Fibroblast of lung (primary cell): ENCODE measurements at regions not wholly inside any gene's neighbourhood (a gene's known extent, or its start where the extent isn't known, plus 50 kb on each side); places are given as distances from the start of the nearest gene placed in this dataset.

ENCODE experiments used
- DNase-seq, 2 donors: peaks; one replicate each; pipeline versions ENCODE4 v3.0.0 to v3.0.0-alpha.2; 2010; ENCODE audit warnings: low read depth in 2 of 2
- H2AFZ ChIP-seq: 2 replicates; pipeline ENCODE4 v1.5.1; 2012; ENCODE audit warnings: low read length, control low read depth, inconsistent platforms
- H3K27ac ChIP-seq: 2 replicates; pipeline ENCODE4 v1.5.1; 2011; ENCODE audit warnings: low read length, control low read depth; ENCODE audit not compliant: insufficient read depth
- H3K27me3 ChIP-seq: 2 replicates; pipeline ENCODE4 v1.5.1; 2011; ENCODE audit warnings: mild to moderate bottlenecking, low read length; ENCODE audit not compliant: control insufficient read depth, insufficient read depth
- H3K36me3 ChIP-seq: 2 replicates; pipeline ENCODE4 v1.5.1; 2011; ENCODE audit warnings: low read length; ENCODE audit not compliant: control insufficient read depth, insufficient read depth
- H3K4me1 ChIP-seq: 2 replicates; pipeline ENCODE4 v1.5.1; 2011; ENCODE audit warnings: low read length; ENCODE audit not compliant: control insufficient read depth, insufficient read depth; ENCODE audit errors: extremely low read depth
- H3K4me2 ChIP-seq: 2 replicates; pipeline ENCODE4 v1.5.1; 2011; ENCODE audit warnings: low read length, control low read depth; ENCODE audit not compliant: insufficient read depth; ENCODE audit errors: extremely low read depth
- H3K4me3 ChIP-seq, 4 experiments: fragments of 200-600 bp in 1 of 4; sonication (generic) in 1 of 4; replicated peaks in 1 of 4; 2 replicates each; pipeline ENCODE4 v1.5.1; 2011 to 2016; ENCODE audit warnings: low read length in 4 of 4, low read depth in 3 of 4, mild to moderate bottlenecking in 3 of 4, control low read depth in 2 of 4, inconsistent platforms in 1 of 4, mixed read lengths in 1 of 4; ENCODE audit not compliant: insufficient read depth in 1 of 4; ENCODE audit errors: control extremely low read depth in 1 of 4
- H3K79me2 ChIP-seq: 2 replicates; pipeline ENCODE4 v1.5.1; 2012; ENCODE audit warnings: mild to moderate bottlenecking, low read length, inconsistent platforms; ENCODE audit not compliant: control insufficient read depth, insufficient read depth
- H3K9ac ChIP-seq: 2 replicates; pipeline ENCODE4 v1.5.1; 2011; ENCODE audit warnings: mild to moderate bottlenecking, low read length, control low read depth; ENCODE audit not compliant: insufficient read depth
- H3K9me3 ChIP-seq: 2 replicates; pipeline ENCODE4 v1.5.1; 2012; ENCODE audit warnings: low read depth, low read length; ENCODE audit not compliant: control insufficient read depth, insufficient read depth
- H4K20me1 ChIP-seq: 2 replicates; pipeline ENCODE4 v1.5.1; 2011; ENCODE audit warnings: low read length; ENCODE audit not compliant: control insufficient read depth, insufficient read depth; ENCODE audit errors: extremely low read depth
- EZH2 ChIP-seq: IDR thresholded peaks from 2 replicates; pipeline ENCODE4 v1.5.1; 2012; ENCODE audit warnings: low read length, control low read depth, mild to moderate bottlenecking; ENCODE audit errors: missing control alignments
- TF ChIP-seq, protein P1 (sequence below), 2 donors: IDR thresholded peaks in 1 of 2; conservative IDR thresholded peaks in 1 of 2; 1 replicate in 1 of 2; 2 replicates in 1 of 2; pipeline ENCODE4 v1.5.1; 2011 to 2012; ENCODE audit warnings: low read length in 2 of 2, control low read depth in 1 of 2, inconsistent platforms in 1 of 2, low read depth in 1 of 2, mild to moderate bottlenecking in 1 of 2

DNA sequence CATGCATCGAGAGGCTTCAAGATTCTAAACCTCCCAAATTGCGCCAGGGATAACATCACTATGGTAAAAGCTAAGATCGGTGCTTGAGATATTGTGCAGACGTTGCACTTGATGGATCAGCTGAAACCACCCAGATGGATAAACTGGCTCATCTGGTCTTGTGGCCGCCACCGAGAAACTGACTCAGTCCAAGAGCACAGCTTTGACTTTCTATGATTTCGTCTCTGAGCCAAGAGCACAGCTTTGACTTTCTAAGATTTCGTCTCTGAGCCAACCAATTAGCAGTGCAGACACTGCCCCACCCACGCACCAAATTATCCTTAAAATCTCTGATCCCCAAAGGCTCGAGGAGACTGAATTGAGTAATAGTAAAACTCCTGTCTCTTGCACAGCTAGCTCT lies 687.2 kb downstream of the FAM133A start:
- no peak overlapping the region for H3K4me3 ChIP-seq
- H4K20me1 ChIP-seq, result no peaks in the 10 kb centered on the region
- H3K4me1 ChIP-seq, result no peaks in the 10 kb centered on the region
- H3K4me2 ChIP-seq, result no peak overlapping the region
- H2AFZ ChIP-seq, result no peak overlapping the region
- no peak for DNase-seq
- H3K9me3 ChIP-seq, result no peaks in the 10 kb centered on the region
- no peak overlapping the region for H3K9ac ChIP-seq
- no peak overlapping the region for H3K27ac ChIP-seq
- no peaks in the 10 kb centered on the region for H3K36me3 ChIP-seq
- TF ChIP-seq EZH2, result no peak
- TF ChIP-seq, protein P1, sequence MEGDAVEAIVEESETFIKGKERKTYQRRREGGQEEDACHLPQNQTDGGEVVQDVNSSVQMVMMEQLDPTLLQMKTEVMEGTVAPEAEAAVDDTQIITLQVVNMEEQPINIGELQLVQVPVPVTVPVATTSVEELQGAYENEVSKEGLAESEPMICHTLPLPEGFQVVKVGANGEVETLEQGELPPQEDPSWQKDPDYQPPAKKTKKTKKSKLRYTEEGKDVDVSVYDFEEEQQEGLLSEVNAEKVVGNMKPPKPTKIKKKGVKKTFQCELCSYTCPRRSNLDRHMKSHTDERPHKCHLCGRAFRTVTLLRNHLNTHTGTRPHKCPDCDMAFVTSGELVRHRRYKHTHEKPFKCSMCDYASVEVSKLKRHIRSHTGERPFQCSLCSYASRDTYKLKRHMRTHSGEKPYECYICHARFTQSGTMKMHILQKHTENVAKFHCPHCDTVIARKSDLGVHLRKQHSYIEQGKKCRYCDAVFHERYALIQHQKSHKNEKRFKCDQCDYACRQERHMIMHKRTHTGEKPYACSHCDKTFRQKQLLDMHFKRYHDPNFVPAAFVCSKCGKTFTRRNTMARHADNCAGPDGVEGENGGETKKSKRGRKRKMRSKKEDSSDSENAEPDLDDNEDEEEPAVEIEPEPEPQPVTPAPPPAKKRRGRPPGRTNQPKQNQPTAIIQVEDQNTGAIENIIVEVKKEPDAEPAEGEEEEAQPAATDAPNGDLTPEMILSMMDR (conservative IDR thresholded peaks at IDR 0.05 in 1 of 2, IDR thresholded peaks at IDR 0.05 in 1 of 2; ENCODE audit: low read depth in 1 of 2, low read length in 2 of 2), result no peak
- no peaks in the 10 kb centered on the region for H3K79me2 ChIP-seq
- H3K27me3 ChIP-seq, result no peaks in the 10 kb centered on the region

DNA sequence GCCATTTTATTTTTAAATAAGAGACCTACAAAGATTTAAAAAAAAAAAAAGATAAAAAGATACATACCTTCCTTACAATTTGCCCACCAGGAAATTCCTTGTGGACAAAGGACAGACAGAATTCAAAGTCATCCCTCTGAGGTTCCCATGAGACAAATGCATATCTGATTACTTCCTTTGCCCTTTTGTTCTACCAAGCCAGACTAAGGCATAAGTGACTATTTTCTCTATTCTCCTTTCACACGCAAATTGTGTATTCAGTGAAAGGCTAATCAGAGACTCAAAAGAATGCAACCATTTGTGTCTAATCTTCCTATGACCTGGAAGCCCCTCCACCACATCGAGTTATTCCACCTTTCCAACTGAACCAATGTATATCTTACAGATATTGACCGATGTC lies 691.7 kb downstream of the FAM133A start:
- H3K36me3 ChIP-seq, result no peaks in the 10 kb centered on the region
- no peak for DNase-seq
- no peak overlapping the region for H3K4me2 ChIP-seq
- H3K79me2 ChIP-seq, result no peaks in the 10 kb centered on the region
- H3K9me3 ChIP-seq, result no peaks in the 10 kb centered on the region
- H3K27me3 ChIP-seq, result no peaks in the 10 kb centered on the region
- TF ChIP-seq, protein P1 (conservative IDR thresholded peaks at IDR 0.05 in 1 of 2, IDR thresholded peaks at IDR 0.05 in 1 of 2; ENCODE audit: low read depth in 1 of 2, low read length in 2 of 2), result no peak
- TF ChIP-seq EZH2, result no peak
- no peak overlapping the region for H2AFZ ChIP-seq
- no peak overlapping the region for H3K9ac ChIP-seq
- no peaks in the 10 kb centered on the region for H3K4me1 ChIP-seq
- no peak overlapping the region for H3K4me3 ChIP-seq
- H4K20me1 ChIP-seq, result no peaks in the 10 kb centered on the region
- no peak overlapping the region for H3K27ac ChIP-seq

DNA sequence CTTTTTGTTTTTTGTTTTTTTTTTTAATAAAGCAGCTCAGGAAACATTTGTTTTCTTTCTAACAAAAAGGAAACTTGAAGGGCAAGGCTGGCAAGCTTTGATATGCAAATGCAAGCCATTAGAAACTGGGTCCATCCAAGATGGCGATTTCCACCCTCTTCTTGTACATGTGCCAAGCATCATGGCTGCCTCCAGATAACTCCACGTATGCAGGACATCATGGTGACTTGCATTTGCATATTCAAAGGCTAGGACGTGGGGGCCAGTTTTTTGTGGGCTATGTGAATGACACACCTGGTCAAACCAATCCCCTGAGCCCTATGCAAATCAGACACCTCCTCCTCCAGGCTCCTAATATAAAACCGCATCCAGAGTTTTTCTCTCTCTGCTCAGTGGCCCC lies 692.6 kb downstream of the FAM133A start:
- no peak overlapping the region for H3K9ac ChIP-seq
- H3K9me3 ChIP-seq, result no peaks in the 10 kb centered on the region
- DNase-seq, result no peak
- TF ChIP-seq, protein P1 (conservative IDR thresholded peaks at IDR 0.05 in 1 of 2, IDR thresholded peaks at IDR 0.05 in 1 of 2; ENCODE audit: low read depth in 1 of 2, low read length in 2 of 2), result no peak
- TF ChIP-seq EZH2, result no peak
- H2AFZ ChIP-seq, result no peak overlapping the region
- no peaks in the 10 kb centered on the region for H3K79me2 ChIP-seq
- H3K4me1 ChIP-seq, result no peaks in the 10 kb centered on the region
- H3K4me3 ChIP-seq, result no peak overlapping the region
- no peaks in the 10 kb centered on the region for H3K27me3 ChIP-seq
- no peak overlapping the region for H3K27ac ChIP-seq
- H3K36me3 ChIP-seq, result no peaks in the 10 kb centered on the region
- H4K20me1 ChIP-seq, result no peaks in the 10 kb centered on the region
- no peak overlapping the region for H3K4me2 ChIP-seq
